A549 (cell line): ENCODE measurements at regions not wholly inside any gene's neighbourhood (a gene's known extent, or its start where the extent isn't known, plus 50 kb on each side); places are given as distances from the start of the nearest gene placed in this dataset.

Experiments used
- CHD2 ChIP-seq: fragments of 150-350 bp; IDR thresholded peaks from 2 replicates; pipeline ENCODE4 v1.6.1; 2014; ENCODE audit warnings: low read length; ENCODE audit not compliant: partially characterized antibody
- CHD4 ChIP-seq: fragments of 200-600 bp; sonication (generic); IDR thresholded peaks from 2 replicates; pipeline ENCODE4 v1.6.1; 2016; ENCODE audit warnings: antibody characterized with exemption, mild to moderate bottlenecking, borderline replicate concordance
- FOSB ChIP-seq: fragments of 250-450 bp; sonication (Bioruptor Pico); IDR thresholded peaks from 2 replicates; pipeline ENCODE4 v1.5.0; 2020; ENCODE audit warnings: mild to moderate bottlenecking, moderate library complexity
- HDAC2 ChIP-seq: fragments of 200-600 bp; sonication (generic); IDR thresholded peaks from 2 replicates; pipeline ENCODE4 v1.6.1; 2016
- HEYL ChIP-seq: fragments of 250-450 bp; sonication (Bioruptor Pico); IDR thresholded peaks from 2 replicates; pipeline ENCODE4 v1.8.0; 2021; ENCODE audit warnings: mild to moderate bottlenecking, moderate library complexity
- JUNB ChIP-seq: fragments of >200 bp; sonication (Bioruptor Twin); formaldehyde crosslinking; IDR thresholded peaks from 2 replicates; pipeline ENCODE4 v1.6.1; 2016
- NR3C1 ChIP-seq: fragments of >200 bp; sonication (Bioruptor Twin); formaldehyde crosslinking; IDR thresholded peaks from 3 replicates; pipeline ENCODE4 v1.6.1; 2017
- PHF8 ChIP-seq: fragments of 200-600 bp; sonication (generic); IDR thresholded peaks from 2 replicates; pipeline ENCODE4 v1.6.1; 2016; ENCODE audit warnings: low read depth, mild to moderate bottlenecking, antibody characterized with exemption, moderate library complexity, borderline replicate concordance
- POLR2A ChIP-seq: IDR thresholded peaks from 2 replicates; pipeline ENCODE4 v1.6.1; 2012; ENCODE audit warnings: mild to moderate bottlenecking, low read length
- RFX5 ChIP-seq: fragments of 450-650 bp; IDR thresholded peaks from 2 replicates; pipeline ENCODE4 v1.7.1; 2014; ENCODE audit warnings: antibody characterized with exemption, mild to moderate bottlenecking, moderate library complexity
- SMC3 ChIP-seq: fragments of >200 bp; sonication (Bioruptor Twin); formaldehyde crosslinking; IDR thresholded peaks from 3 replicates; pipeline ENCODE4 v1.6.1; 2018; ENCODE audit warnings: inconsistent platforms
- SREBF2 ChIP-seq: fragments of 450-650 bp; IDR thresholded peaks from 2 replicates; pipeline ENCODE4 v1.6.1; 2014; ENCODE audit warnings: mild to moderate bottlenecking, moderate library complexity
- TF ChIP-seq, protein P1 (sequence below): fragments of >200 bp; sonication (Bioruptor Twin); formaldehyde crosslinking; IDR thresholded peaks from 3 replicates; pipeline ENCODE4 v1.5.1; 2016
- TF ChIP-seq, protein P2 (sequence below): IDR thresholded peaks from 2 replicates; pipeline ENCODE4 v1.6.1; 2012

DNA sequence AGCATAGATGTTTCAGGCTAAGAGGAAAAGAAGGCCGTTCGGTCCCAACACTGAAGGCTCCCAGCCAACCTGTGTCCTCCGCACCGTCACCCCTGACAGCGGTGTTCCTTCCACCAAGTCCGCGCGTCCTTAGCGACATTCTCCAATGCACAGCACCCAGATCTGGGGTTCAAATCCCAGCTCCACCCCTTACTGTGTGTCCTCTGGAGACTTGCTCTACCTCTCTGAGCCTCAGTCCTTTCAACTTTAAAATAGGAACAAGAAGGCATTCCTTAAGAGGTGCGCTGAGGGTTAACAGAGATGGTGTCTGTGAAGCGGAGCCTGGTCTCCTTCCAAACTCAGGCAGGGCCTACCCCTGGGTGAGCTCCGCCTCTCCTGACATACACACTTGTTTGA lies 224.0 kb downstream of the MN1 start:
- no peak for TF ChIP-seq PHF8
- TF ChIP-seq, protein P1, sequence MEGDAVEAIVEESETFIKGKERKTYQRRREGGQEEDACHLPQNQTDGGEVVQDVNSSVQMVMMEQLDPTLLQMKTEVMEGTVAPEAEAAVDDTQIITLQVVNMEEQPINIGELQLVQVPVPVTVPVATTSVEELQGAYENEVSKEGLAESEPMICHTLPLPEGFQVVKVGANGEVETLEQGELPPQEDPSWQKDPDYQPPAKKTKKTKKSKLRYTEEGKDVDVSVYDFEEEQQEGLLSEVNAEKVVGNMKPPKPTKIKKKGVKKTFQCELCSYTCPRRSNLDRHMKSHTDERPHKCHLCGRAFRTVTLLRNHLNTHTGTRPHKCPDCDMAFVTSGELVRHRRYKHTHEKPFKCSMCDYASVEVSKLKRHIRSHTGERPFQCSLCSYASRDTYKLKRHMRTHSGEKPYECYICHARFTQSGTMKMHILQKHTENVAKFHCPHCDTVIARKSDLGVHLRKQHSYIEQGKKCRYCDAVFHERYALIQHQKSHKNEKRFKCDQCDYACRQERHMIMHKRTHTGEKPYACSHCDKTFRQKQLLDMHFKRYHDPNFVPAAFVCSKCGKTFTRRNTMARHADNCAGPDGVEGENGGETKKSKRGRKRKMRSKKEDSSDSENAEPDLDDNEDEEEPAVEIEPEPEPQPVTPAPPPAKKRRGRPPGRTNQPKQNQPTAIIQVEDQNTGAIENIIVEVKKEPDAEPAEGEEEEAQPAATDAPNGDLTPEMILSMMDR: no peak
- TF ChIP-seq POLR2A: no peak
- TF ChIP-seq CHD2: no peak
- TF ChIP-seq NR3C1: no peak
- TF ChIP-seq RFX5: no peak
- TF ChIP-seq HDAC2: no peak
- TF ChIP-seq FOSB: no peak
- TF ChIP-seq HEYL (CRISPR knock-in tag): no peak
- no peak for TF ChIP-seq SREBF2
- no peak for TF ChIP-seq JUNB
- TF ChIP-seq, protein P2, sequence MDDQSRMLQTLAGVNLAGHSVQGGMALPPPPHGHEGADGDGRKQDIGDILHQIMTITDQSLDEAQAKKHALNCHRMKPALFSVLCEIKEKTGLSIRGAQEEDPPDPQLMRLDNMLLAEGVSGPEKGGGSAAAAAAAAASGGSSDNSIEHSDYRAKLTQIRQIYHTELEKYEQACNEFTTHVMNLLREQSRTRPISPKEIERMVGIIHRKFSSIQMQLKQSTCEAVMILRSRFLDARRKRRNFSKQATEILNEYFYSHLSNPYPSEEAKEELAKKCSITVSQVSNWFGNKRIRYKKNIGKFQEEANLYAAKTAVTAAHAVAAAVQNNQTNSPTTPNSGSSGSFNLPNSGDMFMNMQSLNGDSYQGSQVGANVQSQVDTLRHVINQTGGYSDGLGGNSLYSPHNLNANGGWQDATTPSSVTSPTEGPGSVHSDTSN: no peak
- no peak for TF ChIP-seq SMC3
- no peak for TF ChIP-seq CHD4
